ENCODE measurements at regions not wholly inside any gene's neighbourhood (a gene's known extent, or its start where the extent isn't known, plus 50 kb on each side); places are given as distances from the start of the nearest gene placed in this dataset.

- H3K36me3 ChIP-seq (ENCODE audit: control insufficient read depth in 2 of 2, insufficient read depth in 2 of 2, low read length in 1 of 2) = no peaks in the 10 kb centered on the region
- H3K9me3 ChIP-seq (replicated peaks; ENCODE audit: control insufficient read depth, insufficient read depth, low read length) = peaks cover 3% of the 10 kb centered on the region; the same call in 1 of the 3 replicates
- no peak for DNase-seq (ENCODE audit: low read depth, low spot score)
- ChIA-PET SMC1A (ENCODE audit: uncharacterized antibody, unreplicated experiment) (no interaction called here), POLR2A (no interaction called here), RAD21 (ENCODE audit: unreplicated experiment) (no interaction called here), CTCF (no interaction called here)
- no peak for ATAC-seq
- no peak overlapping the region for H3K27ac ChIP-seq (ENCODE audit: control insufficient read depth, insufficient read depth)
- in situ Hi-C loops (cut with MboI) (no loop called here), intact Hi-C loops (cut with micrococcal nuclease; ENCODE audit: unreplicated experiment) (no loop called here)
- TF ChIP-seq TCF3 (IDR thresholded peaks at IDR 0.05; ENCODE audit: borderline replicate concordance, insufficient read depth, low read depth, low read length) = no peak
- TF ChIP-seq CHD4 (IDR thresholded peaks at IDR 0.05) = no peak
- no peak for TF ChIP-seq DPF2 (IDR thresholded peaks at IDR 0.05)
- no peak for TF ChIP-seq CTCF (IDR thresholded peaks at IDR 0.05 in 2 of 3, conservative IDR thresholded peaks at IDR 0.05 in 1 of 3; ENCODE audit: control insufficient read depth in 2 of 3, extremely low read depth in 1 of 3, insufficient read depth in 1 of 3, low read depth in 3 of 3, low read length in 3 of 3)
- TF ChIP-seq SREBF2 (IDR thresholded peaks at IDR 0.05; ENCODE audit: low read length) = no peak
- TF ChIP-seq CEBPB (IDR thresholded peaks at IDR 0.05; ENCODE audit: borderline replicate concordance in 1 of 2, low read depth in 2 of 2, low read length in 2 of 2) = no peak
- TF ChIP-seq USF1 (IDR thresholded peaks at IDR 0.05; ENCODE audit: borderline replicate concordance, extremely low read length, insufficient read depth, low read depth, low read length) = no peak
- TF ChIP-seq NKRF (conservative IDR thresholded peaks at IDR 0.05) = no peak
- TF ChIP-seq CUX1 (IDR thresholded peaks at IDR 0.05; ENCODE audit: insufficient replicate concordance, low read depth, low read length) = no peak
- TF ChIP-seq, protein P1, sequence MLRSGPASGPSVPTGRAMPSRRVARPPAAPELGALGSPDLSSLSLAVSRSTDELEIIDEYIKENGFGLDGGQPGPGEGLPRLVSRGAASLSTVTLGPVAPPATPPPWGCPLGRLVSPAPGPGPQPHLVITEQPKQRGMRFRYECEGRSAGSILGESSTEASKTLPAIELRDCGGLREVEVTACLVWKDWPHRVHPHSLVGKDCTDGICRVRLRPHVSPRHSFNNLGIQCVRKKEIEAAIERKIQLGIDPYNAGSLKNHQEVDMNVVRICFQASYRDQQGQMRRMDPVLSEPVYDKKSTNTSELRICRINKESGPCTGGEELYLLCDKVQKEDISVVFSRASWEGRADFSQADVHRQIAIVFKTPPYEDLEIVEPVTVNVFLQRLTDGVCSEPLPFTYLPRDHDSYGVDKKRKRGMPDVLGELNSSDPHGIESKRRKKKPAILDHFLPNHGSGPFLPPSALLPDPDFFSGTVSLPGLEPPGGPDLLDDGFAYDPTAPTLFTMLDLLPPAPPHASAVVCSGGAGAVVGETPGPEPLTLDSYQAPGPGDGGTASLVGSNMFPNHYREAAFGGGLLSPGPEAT (IDR thresholded peaks at IDR 0.05; ENCODE audit: low read depth) = no peak
- TF ChIP-seq PML (IDR thresholded peaks at IDR 0.05; ENCODE audit: low read length) = no peak
- no peak for TF ChIP-seq IRF4 (IDR thresholded peaks at IDR 0.05; ENCODE audit: low read depth, low read length)
- H3K4me1 ChIP-seq (ENCODE audit: control insufficient read depth, insufficient read depth, low read length) = no peaks in the 10 kb centered on the region
- no peak overlapping the region for H3K4me3 ChIP-seq
- WGBS (ENCODE audit: insufficient coverage, insufficient replicate concordance, low lambda C conversion rate, missing lambda C conversion rate) = 41% methylated on average over 11 of the region's 11 CpGs
- no peaks in the 10 kb centered on the region for H3K27me3 ChIP-seq (replicated peaks in 1 of 2; ENCODE audit: control insufficient read depth in 2 of 2, insufficient read depth in 2 of 2, low read length in 1 of 2)
- H4K20me1 ChIP-seq (ENCODE audit: control insufficient read depth, insufficient read depth) = no peaks in the 10 kb centered on the region
- BruUV-seq (replicated peaks) = no TSS peak
- H3K79me2 ChIP-seq (ENCODE audit: control insufficient read depth, insufficient read depth, low read length) = no peaks in the 10 kb centered on the region
- H3K4me2 ChIP-seq (ENCODE audit: control insufficient read depth, insufficient read depth) = no peak overlapping the region
- no peak for FAIRE-seq
- no peak overlapping the region for H2AFZ ChIP-seq (ENCODE audit: control insufficient read depth, low read depth, low read length)
- H3K9ac ChIP-seq (ENCODE audit: control insufficient read depth, insufficient read depth, low read length) = no peak overlapping the region
Observed at GRCh38 chr14:88986146-88986841, 161.8 kb downstream of the TTC8 start.
